ENCODE measurements at regions not wholly inside any gene's neighbourhood (a gene's known extent, or its start where the extent isn't known, plus 50 kb on each side); places are given as distances from the start of the nearest gene placed in this dataset.

DNA sequence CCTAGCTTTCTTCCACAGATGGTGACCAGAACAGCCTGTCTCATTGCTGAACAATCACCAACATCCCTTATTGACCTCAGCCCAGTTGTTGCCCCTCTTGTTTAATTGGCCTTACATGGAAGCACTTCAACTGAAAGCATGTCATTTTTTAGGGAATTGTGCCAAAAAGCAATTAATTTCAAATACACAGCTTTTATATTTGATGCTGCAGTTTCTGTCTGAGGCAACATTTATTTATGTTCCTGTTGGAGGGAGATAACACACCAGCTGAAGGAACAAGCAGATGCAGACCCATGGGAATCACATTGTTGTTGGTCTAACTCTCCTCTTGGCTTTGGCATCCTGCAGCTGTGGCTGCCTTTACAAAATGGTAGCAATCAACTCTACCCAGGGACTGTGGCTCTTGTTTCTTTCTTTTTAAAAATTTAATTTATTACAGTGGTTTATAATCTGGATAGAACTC lies 498.1 kb upstream of the RGMA start:
- no peak overlapping the region for H3K27ac Mint-ChIP-seq
- H3K9me3 Mint-ChIP-seq, result peaks cover 0 to 2% of the 10 kb centered on the region in 2 donors
- H3K27me3 Mint-ChIP-seq (ENCODE audit: low read depth), result no peaks in the 10 kb centered on the region
- DNase-seq, result no peak
- H3K36me3 Mint-ChIP-seq (ENCODE audit: insufficient read depth in 2 of 2), result peaks cover 0 to 1% of the 10 kb centered on the region in 2 donors
- no peak for ATAC-seq (replicated peaks in 1 of 2)
- H3K4me1 Mint-ChIP-seq (ENCODE audit: low read depth), result no peaks in the 10 kb centered on the region
- H3K4me3 Mint-ChIP-seq, result no peak overlapping the region

DNA sequence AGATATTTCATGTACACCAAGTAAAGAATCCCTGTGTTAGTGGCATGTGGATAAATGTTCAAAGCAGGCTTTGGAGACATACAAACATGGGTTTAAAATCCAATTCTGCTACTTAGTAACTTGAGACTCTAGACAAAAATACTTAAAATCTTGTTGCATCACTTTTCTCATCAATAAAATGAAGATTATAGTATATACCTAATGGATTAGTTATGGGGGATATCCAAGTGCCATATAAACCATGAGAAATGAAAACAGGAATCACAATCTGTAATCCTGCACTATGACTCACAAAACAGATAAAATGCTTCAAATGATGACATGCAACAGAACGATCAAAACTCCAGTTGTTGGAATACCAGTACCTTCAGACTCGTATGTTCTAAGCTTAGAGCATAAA lies 496.0 kb upstream of the RGMA start:
- Mint-ChIP-seq H3K27me3 (ENCODE audit: low read depth) (no peaks in the 10 kb centered on the region), H3K4me1 (ENCODE audit: low read depth) (no peaks in the 10 kb centered on the region), H3K27ac (no peak overlapping the region), H3K36me3 (ENCODE audit: insufficient read depth in 2 of 2) (peaks cover 0 to 2% of the 10 kb centered on the region in 2 donors), H3K4me3 (no peak overlapping the region), H3K9me3 (peaks cover 2 to 3% of the 10 kb centered on the region in 2 donors)
- DNase-seq, result no peak
- no peak for ATAC-seq (replicated peaks in 1 of 2)

DNA sequence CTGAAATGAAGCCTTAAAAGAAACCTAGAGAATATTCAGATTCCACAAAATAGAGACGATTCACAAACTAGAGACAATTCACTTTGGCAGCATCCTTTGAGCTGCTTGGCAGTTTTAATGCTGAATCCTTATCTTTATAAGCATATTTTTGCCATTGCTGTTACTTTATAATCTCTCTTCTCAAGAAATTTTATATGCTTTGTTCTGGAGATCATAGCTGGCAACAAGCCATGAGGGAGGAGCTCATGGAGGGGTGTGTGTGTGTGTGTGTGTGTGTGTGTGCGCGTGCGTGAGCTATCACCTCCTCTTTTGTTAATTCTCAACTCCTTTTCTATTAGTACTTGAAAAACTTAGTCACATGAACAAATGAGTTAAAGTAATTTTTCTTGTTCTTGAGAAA lies 495.0 kb upstream of the RGMA start:
- ATAC-seq (replicated peaks in 1 of 2), result no peak

DNA sequence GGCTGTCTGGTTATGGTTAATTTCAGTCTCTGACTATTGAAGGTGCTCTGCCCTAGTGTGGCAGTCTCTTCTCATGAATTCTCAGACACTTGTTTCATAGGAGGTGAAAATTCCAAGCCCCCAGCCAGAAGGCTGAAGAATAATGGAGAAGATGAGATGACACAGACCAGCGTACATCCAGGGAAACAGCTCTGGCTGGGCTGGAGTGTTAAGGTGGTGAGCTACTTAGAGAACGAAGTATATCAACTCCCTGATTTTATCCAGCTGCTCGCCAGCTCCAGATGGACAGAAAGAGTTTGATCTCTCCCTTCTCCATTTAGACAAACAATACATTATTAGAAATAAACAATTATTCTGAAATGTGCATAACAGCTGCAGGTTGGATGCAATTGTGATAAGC lies 494.5 kb upstream of the RGMA start:
- DNase-seq, result no peak
- no peaks in the 10 kb centered on the region for H3K27me3 Mint-ChIP-seq (ENCODE audit: low read depth)
- peaks cover 2 to 6% of the 10 kb centered on the region in 2 donors for H3K9me3 Mint-ChIP-seq
- peaks cover 0 to 2% of the 10 kb centered on the region in 2 donors for H3K36me3 Mint-ChIP-seq (ENCODE audit: insufficient read depth in 2 of 2)
- no peaks in the 10 kb centered on the region for H3K4me1 Mint-ChIP-seq (ENCODE audit: low read depth)
- no peak for ATAC-seq (replicated peaks in 1 of 2)
- no peak overlapping the region for H3K4me3 Mint-ChIP-seq
- H3K27ac Mint-ChIP-seq, result no peak overlapping the region

More for the DNA sequence above, 495.0 kb upstream of the RGMA start:
- peaks cover 0 to 2% of the 10 kb centered on the region in 2 donors for H3K36me3 Mint-ChIP-seq (ENCODE audit: insufficient read depth in 2 of 2)
- no peak for DNase-seq
- no peak overlapping the region for H3K4me3 Mint-ChIP-seq
- no peak overlapping the region for H3K27ac Mint-ChIP-seq
- H3K9me3 Mint-ChIP-seq, result peaks cover 2 to 6% of the 10 kb centered on the region in 2 donors
- H3K27me3 Mint-ChIP-seq (ENCODE audit: low read depth), result no peaks in the 10 kb centered on the region
- no peaks in the 10 kb centered on the region for H3K4me1 Mint-ChIP-seq (ENCODE audit: low read depth)

DNA sequence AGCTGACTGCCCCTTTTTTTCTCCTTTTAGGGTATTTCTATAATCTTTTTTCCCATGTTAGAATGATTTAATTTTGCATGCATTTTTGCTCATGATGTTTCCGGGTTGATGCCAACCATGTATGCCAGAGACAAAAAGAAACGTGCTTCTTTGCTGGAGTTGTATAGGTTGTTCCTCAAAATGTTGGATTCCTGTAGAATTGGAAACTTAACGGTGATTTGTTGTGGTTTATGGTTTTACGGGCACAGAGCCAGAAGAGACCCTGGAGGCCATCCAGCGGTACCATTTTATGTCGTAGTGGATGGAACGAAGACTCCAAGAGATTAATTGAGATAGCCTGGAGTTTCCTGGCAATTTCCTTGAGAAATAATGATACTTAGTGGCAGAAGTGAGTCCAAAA lies 481.5 kb upstream of the RGMA start:
- Mint-ChIP-seq H3K36me3 (ENCODE audit: insufficient read depth in 2 of 2) (no peaks in the 10 kb centered on the region), H3K27ac (no peak overlapping the region), H3K9me3 (no peaks in the 10 kb centered on the region), H3K4me1 (ENCODE audit: low read depth) (no peaks in the 10 kb centered on the region), H3K4me3 (no peak overlapping the region), H3K27me3 (ENCODE audit: low read depth) (no peaks in the 10 kb centered on the region)
- no peak for DNase-seq
- no peak for ATAC-seq (replicated peaks in 1 of 2)

DNA sequence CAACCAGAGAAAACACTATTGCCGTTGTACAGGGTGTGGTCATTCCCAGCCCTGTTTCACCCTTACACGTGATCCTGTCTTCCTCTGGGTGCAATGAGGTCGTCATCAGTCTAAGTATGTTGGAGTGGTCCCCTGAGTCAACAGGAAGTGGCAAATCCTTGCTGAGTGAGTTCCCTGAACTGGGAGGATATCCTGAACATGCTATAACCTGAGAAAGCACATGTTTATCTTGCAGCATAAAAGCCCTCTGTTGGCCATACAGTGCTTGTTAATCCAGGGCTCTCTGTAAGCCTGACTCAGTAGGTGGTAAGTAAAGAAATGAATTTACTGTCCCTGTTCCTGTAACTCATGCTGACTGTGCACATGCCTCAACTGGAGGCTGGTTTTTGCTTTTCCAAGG lies 477.8 kb upstream of the RGMA start:
- Mint-ChIP-seq H3K4me1 (ENCODE audit: low read depth) (no peaks in the 10 kb centered on the region), H3K27ac (no peak overlapping the region), H3K36me3 (ENCODE audit: insufficient read depth in 2 of 2) (no peaks in the 10 kb centered on the region), H3K9me3 (no peaks in the 10 kb centered on the region), H3K27me3 (ENCODE audit: low read depth) (no peaks in the 10 kb centered on the region), H3K4me3 (no peak overlapping the region)
- no peak for DNase-seq
- peak; percentile 44 to 67 for ATAC-seq (replicated peaks in 1 of 2)

DNA sequence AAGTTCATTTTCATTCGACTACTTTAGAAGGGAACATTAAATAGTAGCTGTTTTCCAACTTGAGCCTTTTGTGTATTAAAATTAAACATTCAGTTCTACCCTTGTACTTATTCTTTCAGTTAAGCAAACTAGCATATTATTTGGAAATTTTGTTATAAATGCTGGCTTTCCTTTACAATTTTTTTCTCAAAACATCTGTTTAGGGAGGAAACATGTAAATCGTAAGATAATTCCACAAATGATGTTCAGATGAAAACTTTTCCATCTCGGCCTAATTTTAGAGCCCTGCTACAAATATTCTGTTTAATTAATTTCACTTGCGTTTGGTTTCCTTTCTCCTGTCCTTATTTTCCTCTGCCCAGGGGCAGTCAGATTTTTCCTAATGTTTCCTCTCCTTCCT lies 476.2 kb upstream of the RGMA start:
- ATAC-seq (replicated peaks in 1 of 2), result no peak
- H3K9me3 Mint-ChIP-seq, result no peaks in the 10 kb centered on the region
- no peak for DNase-seq
- H3K27ac Mint-ChIP-seq, result no peak overlapping the region
- no peaks in the 10 kb centered on the region for H3K27me3 Mint-ChIP-seq (ENCODE audit: low read depth)
- no peak overlapping the region for H3K4me3 Mint-ChIP-seq
- H3K4me1 Mint-ChIP-seq (ENCODE audit: low read depth), result no peaks in the 10 kb centered on the region
- H3K36me3 Mint-ChIP-seq (ENCODE audit: insufficient read depth in 2 of 2), result no peaks in the 10 kb centered on the region

DNA sequence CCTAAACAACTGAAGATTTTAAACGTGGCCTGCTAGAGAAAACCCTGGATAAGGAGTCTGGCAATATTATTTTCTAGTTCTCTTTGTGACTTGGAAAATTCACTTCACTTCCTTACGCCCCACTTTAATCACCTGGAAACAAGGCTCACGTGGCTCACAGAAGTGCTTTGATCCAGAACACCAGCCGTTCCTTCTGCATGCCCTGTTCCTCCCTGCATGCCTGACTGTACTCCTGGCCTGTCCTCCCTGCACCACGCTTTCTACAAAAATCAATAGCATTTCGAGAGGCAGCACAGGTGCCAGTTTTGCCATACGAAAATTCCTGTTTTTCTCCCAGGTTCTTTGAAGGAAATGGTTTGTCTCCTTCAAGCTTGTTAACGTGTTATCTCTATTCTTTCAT lies 474.2 kb upstream of the RGMA start:
- no peaks in the 10 kb centered on the region for H3K4me1 Mint-ChIP-seq (ENCODE audit: low read depth)
- H3K36me3 Mint-ChIP-seq (ENCODE audit: insufficient read depth in 2 of 2), result no peaks in the 10 kb centered on the region
- no peak overlapping the region for H3K27ac Mint-ChIP-seq
- ATAC-seq (replicated peaks in 1 of 2) (no peak), DNase-seq (no peak)
- no peaks in the 10 kb centered on the region for H3K27me3 Mint-ChIP-seq (ENCODE audit: low read depth)
- no peaks in the 10 kb centered on the region for H3K9me3 Mint-ChIP-seq
- no peak overlapping the region for H3K4me3 Mint-ChIP-seq

DNA sequence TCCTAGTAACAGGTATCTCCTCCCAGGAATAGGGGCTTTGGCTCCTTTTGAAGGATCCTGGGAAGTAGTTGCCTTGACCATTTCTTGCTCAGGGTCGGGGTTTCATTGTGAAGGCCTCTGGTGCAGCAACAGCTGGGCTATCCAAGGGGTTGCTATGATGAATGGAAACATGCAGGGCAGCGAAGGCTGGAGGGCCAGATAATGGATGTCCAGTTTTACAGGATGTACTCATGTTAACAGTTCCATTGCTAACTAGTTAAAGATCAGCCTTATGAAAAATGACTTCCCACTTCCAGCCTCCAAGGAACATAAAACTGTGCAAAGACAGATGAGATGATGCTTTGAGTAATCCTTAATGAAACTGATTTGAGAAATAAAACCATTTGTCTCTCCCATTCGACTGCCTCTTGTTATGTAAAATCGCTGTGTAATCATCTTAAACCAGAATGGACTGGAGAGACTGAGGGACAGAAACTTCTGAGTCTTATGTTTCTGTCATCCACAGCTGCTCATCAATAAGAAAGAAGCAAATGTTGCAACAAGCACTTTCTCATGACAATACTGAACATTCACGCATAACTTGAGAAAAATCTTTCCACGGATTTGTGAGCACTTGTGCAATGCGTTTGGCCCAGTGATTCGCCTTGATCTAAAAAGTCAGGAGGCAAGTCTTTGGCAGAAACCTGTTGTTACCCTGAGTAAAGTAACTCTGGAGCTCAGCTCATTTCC lies 473.5 kb upstream of the RGMA start:
- Mint-ChIP-seq H3K36me3 (ENCODE audit: insufficient read depth in 2 of 2) (no peaks in the 10 kb centered on the region), H3K27ac (no peak overlapping the region), H3K4me3 (no peak overlapping the region), H3K9me3 (no peaks in the 10 kb centered on the region), H3K27me3 (ENCODE audit: low read depth) (no peaks in the 10 kb centered on the region), H3K4me1 (ENCODE audit: low read depth) (no peaks in the 10 kb centered on the region)
- DNase-seq (no peak), ATAC-seq (replicated peaks in 1 of 2) (no peak)

DNA sequence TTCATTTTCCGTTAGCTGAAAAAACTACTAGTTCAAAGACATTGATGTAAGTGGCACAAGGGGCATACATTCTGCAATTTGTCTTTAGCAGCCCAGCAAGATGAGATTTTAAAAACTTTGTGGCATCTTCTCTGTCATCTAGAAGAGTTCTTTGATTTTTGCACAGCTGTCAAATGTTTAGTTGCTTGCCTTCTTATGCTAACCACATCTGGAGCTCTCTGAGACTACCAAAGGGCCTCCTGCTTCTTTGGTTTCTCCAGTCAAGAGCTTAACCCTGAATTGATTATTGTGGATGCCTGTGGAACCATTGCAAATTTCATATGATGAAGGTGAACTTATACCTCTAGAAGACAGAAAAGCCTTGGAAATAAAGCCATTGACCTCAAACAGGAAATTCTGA lies 468.7 kb upstream of the RGMA start:
- DNase-seq (no peak), ATAC-seq (replicated peaks in 1 of 2) (no peak)
- H3K4me1 Mint-ChIP-seq (ENCODE audit: low read depth), result no peaks in the 10 kb centered on the region
- H3K4me3 Mint-ChIP-seq, result no peak overlapping the region
- no peaks in the 10 kb centered on the region for H3K27me3 Mint-ChIP-seq (ENCODE audit: low read depth)
- no peaks in the 10 kb centered on the region for H3K36me3 Mint-ChIP-seq (ENCODE audit: insufficient read depth in 2 of 2)
- H3K9me3 Mint-ChIP-seq, result no peaks in the 10 kb centered on the region
- no peak overlapping the region for H3K27ac Mint-ChIP-seq

DNA sequence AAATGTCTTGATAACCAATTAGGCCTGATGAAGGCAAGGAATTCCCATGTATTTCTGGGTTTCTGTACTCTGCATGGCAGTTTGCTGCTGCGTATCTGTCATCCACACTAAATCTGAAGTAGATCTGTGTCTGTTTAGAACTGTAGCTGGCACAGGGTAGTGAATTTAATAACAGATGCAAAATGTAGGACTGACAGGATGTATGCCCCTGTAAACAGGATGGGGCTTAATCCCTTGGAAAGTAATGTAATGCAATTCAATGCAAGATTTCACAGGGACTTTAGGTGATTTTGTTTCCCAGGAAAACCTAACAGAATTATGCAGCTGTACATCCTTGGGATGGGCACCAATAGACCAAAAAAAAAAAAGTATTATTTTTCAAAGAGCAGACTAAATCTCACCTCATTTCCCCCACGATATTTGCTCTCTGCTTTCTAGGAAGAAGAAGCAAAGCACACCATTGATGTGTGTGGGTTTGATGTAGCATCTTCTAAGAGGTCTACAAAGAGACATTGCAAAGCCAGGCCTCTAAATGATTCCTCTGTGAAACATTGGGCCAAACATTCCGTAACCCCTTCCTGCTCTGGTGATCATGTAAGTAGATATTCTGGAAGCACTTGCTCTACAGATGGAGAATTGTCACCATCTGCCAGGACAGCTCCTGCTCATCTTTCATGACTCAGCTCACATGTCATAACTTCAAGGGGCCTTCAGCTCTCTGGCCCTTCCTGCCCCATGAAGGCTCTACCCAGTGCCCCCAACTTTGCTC lies 464.3 kb upstream of the RGMA start:
- Mint-ChIP-seq H3K27ac (no peak overlapping the region), H3K27me3 (ENCODE audit: low read depth) (peaks cover 5% of the 10 kb centered on the region), H3K4me3 (no peak overlapping the region), H3K36me3 (ENCODE audit: insufficient read depth in 2 of 2) (no peaks in the 10 kb centered on the region), H3K4me1 (ENCODE audit: low read depth) (no peaks in the 10 kb centered on the region), H3K9me3 (no peaks in the 10 kb centered on the region)
- ATAC-seq (replicated peaks in 1 of 2) (no peak), DNase-seq (no peak)

DNA sequence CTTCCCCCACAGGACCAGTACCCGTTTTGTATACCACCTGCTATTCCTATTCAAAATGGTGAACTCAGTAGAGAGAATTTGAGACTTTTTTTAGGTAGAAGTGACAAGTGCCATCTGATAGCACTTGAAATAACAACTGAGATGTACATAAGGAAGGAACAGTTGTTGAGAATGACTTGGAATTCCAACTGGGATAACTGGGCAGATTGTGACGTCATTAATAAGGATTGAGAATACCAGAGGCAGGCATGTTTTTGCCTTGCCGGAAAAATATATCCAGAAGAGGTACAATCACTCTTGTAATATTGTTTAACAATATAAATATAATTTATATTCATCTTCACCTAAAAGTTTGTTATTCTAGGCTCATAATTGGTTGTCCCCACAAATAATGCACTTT lies 454.1 kb upstream of the RGMA start:
- H3K36me3 Mint-ChIP-seq (ENCODE audit: insufficient read depth in 2 of 2), result peaks cover 2 to 3% of the 10 kb centered on the region in 2 donors
- ATAC-seq (replicated peaks in 1 of 2) (no peak), DNase-seq (no peak)
- no peak overlapping the region for H3K4me3 Mint-ChIP-seq
- H3K4me1 Mint-ChIP-seq (ENCODE audit: low read depth), result no peaks in the 10 kb centered on the region
- H3K27me3 Mint-ChIP-seq (ENCODE audit: low read depth), result peaks cover 5% of the 10 kb centered on the region
- H3K27ac Mint-ChIP-seq, result no peak overlapping the region
- H3K9me3 Mint-ChIP-seq, result peaks cover 3 to 4% of the 10 kb centered on the region in 2 donors

DNA sequence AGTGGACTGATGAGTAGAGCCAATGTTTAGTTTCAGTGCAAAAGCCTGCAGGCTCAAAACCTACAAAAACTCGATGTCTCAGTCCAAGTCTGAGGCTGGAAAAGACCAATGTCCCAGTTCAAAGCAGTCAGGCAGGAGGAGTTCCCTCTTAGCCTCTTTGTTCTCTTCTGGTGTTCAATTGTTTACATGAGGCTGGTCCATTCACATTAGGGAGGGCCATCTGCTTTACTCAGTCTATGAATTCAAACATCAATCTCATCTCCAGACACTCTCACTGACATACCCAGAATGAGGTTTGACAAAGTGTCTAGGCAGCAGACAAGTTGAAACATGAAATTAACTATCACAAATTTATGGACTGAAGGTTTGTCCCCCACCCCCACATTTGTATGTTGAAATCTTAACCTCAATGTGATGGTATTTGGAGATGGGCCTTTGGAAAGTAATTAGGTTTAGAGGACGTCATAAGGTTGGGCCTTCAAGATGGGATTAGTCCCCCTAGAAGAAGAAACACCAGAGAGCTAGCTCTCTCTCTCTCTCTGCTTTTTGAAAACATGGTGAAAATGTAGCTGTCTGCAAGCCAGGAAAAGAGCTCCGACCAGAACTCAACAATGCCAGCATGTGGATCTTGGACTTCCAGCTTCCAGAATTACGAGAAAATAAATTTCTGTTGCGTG lies 438.5 kb upstream of the RGMA start:
- Mint-ChIP-seq H3K27me3 (ENCODE audit: low read depth) (no peaks in the 10 kb centered on the region), H3K27ac (no peak overlapping the region), H3K4me3 (no peak overlapping the region), H3K9me3 (no peaks in the 10 kb centered on the region), H3K4me1 (ENCODE audit: low read depth) (no peaks in the 10 kb centered on the region), H3K36me3 (ENCODE audit: insufficient read depth in 2 of 2) (no peaks in the 10 kb centered on the region)
- ATAC-seq (replicated peaks in 1 of 2) (no peak), DNase-seq (no peak)
